DND-41 (cell line): ENCODE measurements at regions not wholly inside any gene's neighbourhood (a gene's known extent, or its start where the extent isn't known, plus 50 kb on each side); places are given as distances from the start of the nearest gene placed in this dataset.

Experiments used
- ATAC-seq: fragments of 200-7000 bp; cut with Tn5 transposase; 3 replicates; pipeline ENCODE4 v1.9.1; 2021; ENCODE audit warnings: low read depth; ENCODE audit not compliant: insufficient read depth
- DNase-seq: peaks from one replicate; pipeline ENCODE4 v3.0.0-alpha.2; 2020
- H2AFZ ChIP-seq: 2 replicates; pipeline ENCODE4 v1.6.0; 2012; ENCODE audit warnings: low read depth, low read length
- H3K27ac ChIP-seq: 2 replicates; pipeline ENCODE4 v1.5.1; 2012; ENCODE audit warnings: low read length, inconsistent platforms
- H3K27me3 ChIP-seq: fragments of 200-600 bp; sonication (generic); 2 replicates; pipeline ENCODE4 v1.6.0; 2012; ENCODE audit warnings: low read length, mild to moderate bottlenecking, inconsistent platforms; ENCODE audit not compliant: insufficient read depth, poor library complexity
- H3K36me3 ChIP-seq: 2 replicates; pipeline ENCODE4 v1.5.1; 2012; ENCODE audit warnings: low read length, inconsistent platforms; ENCODE audit not compliant: insufficient read depth
- H3K4me1 ChIP-seq: 2 replicates; pipeline ENCODE4 v1.5.1; 2012; ENCODE audit warnings: mild to moderate bottlenecking, low read length; ENCODE audit not compliant: insufficient read depth
- H3K4me2 ChIP-seq: 2 replicates; pipeline ENCODE4 v1.6.0; 2012; ENCODE audit warnings: mild to moderate bottlenecking, moderate library complexity, low read length, inconsistent platforms; ENCODE audit not compliant: insufficient read depth
- H3K4me3 ChIP-seq, 2 experiments: fragments of 200-600 bp in 1 of 2; shearing (Covaris generic) in 1 of 2; 2 replicates each; pipeline ENCODE4 v1.5.1; 2012 to 2016; ENCODE audit warnings: inconsistent platforms in 2 of 2, low read length in 2 of 2, mild to moderate bottlenecking in 2 of 2, low read depth in 1 of 2, moderate library complexity in 1 of 2
- H3K79me2 ChIP-seq: 2 replicates; pipeline ENCODE4 v1.6.0; 2012; ENCODE audit warnings: low read length, inconsistent platforms; ENCODE audit not compliant: insufficient read depth
- H3K9ac ChIP-seq: 2 replicates; pipeline ENCODE4 v1.6.0; 2012; ENCODE audit warnings: low read depth, mild to moderate bottlenecking, inconsistent platforms, low read length, moderate library complexity
- H3K9me3 ChIP-seq: 2 replicates; pipeline ENCODE4 v1.5.1; 2012; ENCODE audit warnings: low read length, moderate library complexity, mild to moderate bottlenecking, inconsistent platforms; ENCODE audit not compliant: insufficient read depth, severe bottlenecking
- H4K20me1 ChIP-seq: 2 replicates; pipeline ENCODE4 v1.6.0; 2012; ENCODE audit warnings: low read length; ENCODE audit not compliant: insufficient read depth
- CTCF ChIP-seq: IDR thresholded peaks from 2 replicates; pipeline ENCODE4 v1.5.1; 2012; ENCODE audit warnings: borderline replicate concordance, low read length, moderate library complexity, mild to moderate bottlenecking; ENCODE audit not compliant: poor library complexity, severe bottlenecking; ENCODE audit errors: extremely low read depth
- EZH2 ChIP-seq: IDR thresholded peaks from 3 replicates; pipeline ENCODE4 v1.6.1; 2012; ENCODE audit warnings: borderline replicate concordance, low read depth, mild to moderate bottlenecking, moderate library complexity, low read length, inconsistent platforms; ENCODE audit not compliant: severe bottlenecking

- Histone ChIP-seq H2AFZ (no peak overlapping the region), H3K79me2 (no peaks in the 10 kb centered on the region), H3K9me3 (no peaks in the 10 kb centered on the region), H3K4me2 (no peak overlapping the region), H3K9ac (no peak overlapping the region), H3K36me3 (no peaks in the 10 kb centered on the region), H4K20me1 (no peaks in the 10 kb centered on the region), H3K4me1 (no peaks in the 10 kb centered on the region), H3K4me3 (no peak overlapping the region), H3K27ac (no peak overlapping the region), H3K27me3 (no peaks in the 10 kb centered on the region)
- peak; percentile 79 for DNase-seq
- ATAC-seq, result peak; percentile 90
- no peak for TF ChIP-seq EZH2
- no peak for TF ChIP-seq CTCF
These were observed 69.2 kb upstream of the PRR5 start for GRCh38 chr22:44632541-44633396.

GRCh38 chr22:44630826-44631225 lies 71.2 kb upstream of the PRR5 start:
- ATAC-seq, result no peak

GRCh38 chr22:44628835-44629234 lies 73.2 kb upstream of the PRR5 start:
- ATAC-seq (no peak), DNase-seq (no peak)
- Histone ChIP-seq H3K9me3 (no peaks in the 10 kb centered on the region), H3K4me2 (no peak overlapping the region), H3K36me3 (no peaks in the 10 kb centered on the region), H3K79me2 (no peaks in the 10 kb centered on the region), H3K27ac (no peak overlapping the region), H3K9ac (no peak overlapping the region), H4K20me1 (peaks cover 7% of the 10 kb centered on the region; the same call in 1 of the 2 replicates), H2AFZ (no peak overlapping the region), H3K4me1 (no peaks in the 10 kb centered on the region), H3K27me3 (no peaks in the 10 kb centered on the region), H3K4me3 (no peak overlapping the region)
- TF ChIP-seq EZH2 (no peak), CTCF (no peak)

More at GRCh38 chr22:44630826-44631225, 71.2 kb upstream of the PRR5 start:
- H3K27ac ChIP-seq, result no peak overlapping the region
- H3K4me3 ChIP-seq, result no peak overlapping the region
- H2AFZ ChIP-seq, result no peak overlapping the region
- TF ChIP-seq EZH2 (no peak), CTCF (no peak)
- no peaks in the 10 kb centered on the region for H3K4me1 ChIP-seq
- no peaks in the 10 kb centered on the region for H3K9me3 ChIP-seq
- H3K9ac ChIP-seq, result no peak overlapping the region
- no peak for DNase-seq
- no peaks in the 10 kb centered on the region for H3K27me3 ChIP-seq
- H3K79me2 ChIP-seq, result no peaks in the 10 kb centered on the region
- no peak overlapping the region for H3K4me2 ChIP-seq
- peaks cover 7% of the 10 kb centered on the region; the same call in 1 of the 2 replicates for H4K20me1 ChIP-seq
- H3K36me3 ChIP-seq, result no peaks in the 10 kb centered on the region
